Peyer's patch (tissue), 4 donors: ENCODE measurements at regions not wholly inside any gene's neighbourhood (a gene's known extent, or its start where the extent isn't known, plus 50 kb on each side); places are given as distances from the start of the nearest gene placed in this dataset.
"Not testable (repeated sequence)": the region's sequence is repeated elsewhere in the genome, so short reads cannot be mapped to it uniquely, and the experiment has no call there.

Source experiments
- DNase-seq, 3 donors: peaks; one replicate each; pipeline ENCODE4 v3.0.0-alpha.2; 2017 to 2019
- H3K27ac ChIP-seq, 4 donors: fragments of 200-600 bp; sonication (generic); one replicate each; pipeline ENCODE4 v1.5.1; 2016 to 2019
- H3K27me3 ChIP-seq, 2 donors: fragments of 200-600 bp; sonication (generic); one replicate each; pipeline ENCODE4 v1.5.1; 2019
- H3K36me3 ChIP-seq, 3 donors: fragments of 200-600 bp; sonication (generic); one replicate each; pipeline ENCODE4 v1.5.1; 2016 to 2019
- H3K4me1 ChIP-seq, 4 donors: fragments of 200-600 bp; sonication (generic); one replicate each; pipeline ENCODE4 v1.5.1; 2016 to 2019
- H3K4me3 ChIP-seq, 4 donors: fragments of 200-600 bp; sonication (generic); 1 replicate in 3 of 4; 2 replicates in 1 of 4; pipeline ENCODE4 v1.5.1; 2016 to 2019; ENCODE audit warnings: mild to moderate bottlenecking in 1 of 4
- H3K9me3 ChIP-seq, 4 donors: fragments of 200-600 bp; sonication (generic); one replicate each; pipeline ENCODE4 v1.5.1; 2016 to 2019; ENCODE audit warnings: mild to moderate bottlenecking in 1 of 4
- POLR2A ChIP-seq, 2 donors: fragments of 450-650 bp; IDR thresholded peaks; one replicate each; pipeline ENCODE4 v1.5.1; 2017; ENCODE audit warnings: antibody characterized with exemption in 2 of 2, mild to moderate bottlenecking in 2 of 2, moderate library complexity in 2 of 2
- TF ChIP-seq, protein P1 (sequence below), 6 experiments: fragments of 450-650 bp in 4 of 6; fragments of 200-600 bp in 2 of 6; sonication (generic) in 1 of 6; IDR thresholded peaks; one replicate each; pipeline ENCODE4 v1.5.1; 2017 to 2019; ENCODE audit warnings: antibody characterized with exemption in 6 of 6, mild to moderate bottlenecking in 3 of 6, moderate library complexity in 1 of 6

DNA sequence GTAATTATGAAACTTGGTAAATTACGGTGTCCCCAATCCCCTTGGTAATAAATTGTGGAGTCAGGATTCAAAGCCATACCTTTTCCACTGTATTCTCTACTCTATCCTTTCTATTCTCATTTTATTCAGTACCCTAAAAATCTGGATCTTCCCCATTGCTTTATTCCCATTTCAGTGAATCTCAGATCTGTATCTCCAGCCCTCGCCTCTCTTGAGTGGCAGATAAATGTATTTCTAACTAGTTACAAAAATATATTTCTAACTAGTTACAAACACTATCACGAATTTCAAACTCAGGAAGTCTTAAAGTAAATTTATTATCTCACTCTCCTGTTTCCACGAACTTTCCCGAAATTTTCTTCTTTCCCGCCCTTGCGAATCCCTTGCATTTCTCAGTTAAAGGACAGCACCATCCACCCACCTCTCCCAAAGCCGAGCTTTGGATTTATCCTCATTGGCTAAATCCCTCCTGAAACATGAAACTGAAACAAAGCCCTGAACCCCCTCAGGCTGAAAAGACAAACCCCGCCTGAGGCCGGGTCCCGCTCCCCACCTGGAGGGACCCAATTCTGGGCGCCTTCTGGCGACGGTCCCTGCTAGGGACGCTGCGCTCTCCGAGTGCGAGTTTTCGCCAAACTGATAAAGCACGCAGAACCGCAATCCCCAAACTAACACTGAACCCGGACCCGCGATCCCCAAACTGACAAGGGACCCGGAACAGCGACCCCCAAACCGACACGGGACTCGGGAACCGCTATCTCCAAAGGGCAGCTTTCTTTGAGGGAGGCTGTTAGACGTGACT, 164.3 kb upstream of the PABPC3 start:
- no peaks in the 10 kb centered on the region for H3K9me3 ChIP-seq
- no peak overlapping the region for H3K27ac ChIP-seq
- no peaks in the 10 kb centered on the region for H3K36me3 ChIP-seq
- no peak for DNase-seq
- no peak overlapping the region for H3K4me3 ChIP-seq
- peaks cover 0 to 8% of the 10 kb centered on the region in 2 donors for H3K27me3 ChIP-seq
- H3K4me1 ChIP-seq: no peaks in the 10 kb centered on the region
- no peak for TF ChIP-seq POLR2A (IDR thresholded peaks at IDR 0.05)
- TF ChIP-seq, protein P1, sequence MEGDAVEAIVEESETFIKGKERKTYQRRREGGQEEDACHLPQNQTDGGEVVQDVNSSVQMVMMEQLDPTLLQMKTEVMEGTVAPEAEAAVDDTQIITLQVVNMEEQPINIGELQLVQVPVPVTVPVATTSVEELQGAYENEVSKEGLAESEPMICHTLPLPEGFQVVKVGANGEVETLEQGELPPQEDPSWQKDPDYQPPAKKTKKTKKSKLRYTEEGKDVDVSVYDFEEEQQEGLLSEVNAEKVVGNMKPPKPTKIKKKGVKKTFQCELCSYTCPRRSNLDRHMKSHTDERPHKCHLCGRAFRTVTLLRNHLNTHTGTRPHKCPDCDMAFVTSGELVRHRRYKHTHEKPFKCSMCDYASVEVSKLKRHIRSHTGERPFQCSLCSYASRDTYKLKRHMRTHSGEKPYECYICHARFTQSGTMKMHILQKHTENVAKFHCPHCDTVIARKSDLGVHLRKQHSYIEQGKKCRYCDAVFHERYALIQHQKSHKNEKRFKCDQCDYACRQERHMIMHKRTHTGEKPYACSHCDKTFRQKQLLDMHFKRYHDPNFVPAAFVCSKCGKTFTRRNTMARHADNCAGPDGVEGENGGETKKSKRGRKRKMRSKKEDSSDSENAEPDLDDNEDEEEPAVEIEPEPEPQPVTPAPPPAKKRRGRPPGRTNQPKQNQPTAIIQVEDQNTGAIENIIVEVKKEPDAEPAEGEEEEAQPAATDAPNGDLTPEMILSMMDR (IDR thresholded peaks at IDR 0.05): no peak

DNA sequence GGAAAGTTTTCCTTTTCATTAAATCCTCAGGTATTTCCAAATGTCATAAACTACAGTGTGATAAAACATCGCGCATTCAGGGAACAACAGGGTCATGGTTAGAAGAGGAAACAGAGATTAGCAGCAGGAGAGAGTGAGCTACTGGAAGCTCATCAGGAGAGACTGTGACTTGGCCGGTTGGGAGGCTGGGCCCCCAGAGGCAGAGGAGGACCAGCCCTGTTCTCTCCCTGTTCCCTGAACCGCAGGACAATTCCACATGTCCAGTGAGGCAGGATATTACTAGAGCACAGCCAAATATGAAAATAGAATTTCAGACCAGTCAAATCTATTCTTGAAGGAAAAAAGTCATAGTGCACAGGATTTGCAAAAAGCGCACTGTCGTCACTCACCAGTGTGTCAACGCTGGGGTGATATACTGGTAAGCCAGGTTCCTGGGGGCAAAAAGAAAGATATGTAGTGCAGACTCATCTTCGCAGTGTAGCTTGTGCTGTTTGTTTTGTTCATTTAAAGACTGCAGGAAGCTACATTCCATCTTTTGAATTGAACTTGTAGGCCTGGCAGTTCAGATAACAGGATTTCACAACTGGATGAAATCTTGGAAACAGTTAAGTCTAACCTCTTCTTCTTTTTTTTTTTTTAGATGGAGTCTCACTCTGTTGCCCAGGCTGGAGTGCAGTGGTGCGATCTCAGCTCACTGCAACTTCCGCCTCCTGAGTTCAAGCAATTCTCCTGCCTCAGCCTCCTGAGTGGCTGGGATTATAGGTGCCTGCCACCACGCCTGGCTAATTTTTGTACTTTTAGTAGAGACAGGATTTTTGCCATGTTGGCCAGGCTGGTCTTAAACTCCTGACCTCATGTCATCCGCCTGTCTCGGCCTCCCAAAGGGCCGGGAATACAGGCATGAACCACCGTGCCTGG, 162.6 kb upstream of the PABPC3 start:
- H3K9me3 ChIP-seq, H3K27me3 ChIP-seq, DNase-seq, H3K36me3 ChIP-seq, H3K4me1 ChIP-seq, H3K4me3 ChIP-seq, H3K27ac ChIP-seq: not testable (repeated sequence)

DNA sequence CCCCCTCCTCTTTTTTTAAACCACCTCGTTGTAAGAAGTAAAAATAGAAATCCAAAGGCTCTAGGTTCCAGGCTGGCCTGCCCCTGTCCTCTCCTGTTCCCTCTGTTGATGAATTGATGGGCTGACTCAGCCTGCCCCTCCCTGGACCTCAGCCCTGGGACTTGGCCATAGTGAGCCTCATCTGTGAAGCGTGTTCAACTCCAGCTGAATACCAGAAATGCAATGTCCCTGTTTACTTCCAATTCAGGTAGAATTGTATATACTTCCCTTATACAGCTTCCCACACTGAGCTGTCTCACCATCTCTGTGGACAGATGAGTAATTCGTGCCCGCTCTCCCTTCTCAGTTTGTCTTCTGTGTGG, 161.9 kb upstream of the PABPC3 start:
- not testable (repeated sequence) for H3K4me3 ChIP-seq, H3K4me1 ChIP-seq, DNase-seq, H3K36me3 ChIP-seq, H3K27me3 ChIP-seq, H3K27ac ChIP-seq, H3K9me3 ChIP-seq

DNA sequence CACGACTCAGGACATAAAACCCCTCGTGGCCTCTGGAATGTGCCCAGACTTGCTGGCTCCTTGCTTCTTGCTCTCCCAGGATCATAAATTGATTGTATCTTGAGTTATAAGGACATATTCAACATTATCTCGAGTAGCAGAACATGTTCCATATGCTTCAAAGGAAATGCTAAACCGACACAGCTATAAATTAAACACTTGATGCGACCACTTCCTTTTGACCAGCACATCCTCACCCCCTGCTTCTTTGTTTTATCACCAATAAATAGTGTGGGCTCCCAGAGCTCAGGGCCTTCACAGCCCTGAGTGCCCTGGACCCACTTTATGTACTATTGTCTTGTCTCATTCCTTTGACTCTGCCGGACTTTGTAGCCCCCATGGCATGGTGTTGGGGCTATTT, 157.0 kb upstream of the PABPC3 start:
- Histone ChIP-seq H3K27me3 (no peaks in the 10 kb centered on the region), H3K4me3 (no peak overlapping the region), H3K27ac (no peak overlapping the region), H3K9me3 (peaks cover 0 to 2% (median 0%) of the 10 kb centered on the region in 4 donors), H3K4me1 (no peaks in the 10 kb centered on the region), H3K36me3 (no peaks in the 10 kb centered on the region)
- TF ChIP-seq, protein P1 (IDR thresholded peaks at IDR 0.05): no peak
- DNase-seq: no peak

DNA sequence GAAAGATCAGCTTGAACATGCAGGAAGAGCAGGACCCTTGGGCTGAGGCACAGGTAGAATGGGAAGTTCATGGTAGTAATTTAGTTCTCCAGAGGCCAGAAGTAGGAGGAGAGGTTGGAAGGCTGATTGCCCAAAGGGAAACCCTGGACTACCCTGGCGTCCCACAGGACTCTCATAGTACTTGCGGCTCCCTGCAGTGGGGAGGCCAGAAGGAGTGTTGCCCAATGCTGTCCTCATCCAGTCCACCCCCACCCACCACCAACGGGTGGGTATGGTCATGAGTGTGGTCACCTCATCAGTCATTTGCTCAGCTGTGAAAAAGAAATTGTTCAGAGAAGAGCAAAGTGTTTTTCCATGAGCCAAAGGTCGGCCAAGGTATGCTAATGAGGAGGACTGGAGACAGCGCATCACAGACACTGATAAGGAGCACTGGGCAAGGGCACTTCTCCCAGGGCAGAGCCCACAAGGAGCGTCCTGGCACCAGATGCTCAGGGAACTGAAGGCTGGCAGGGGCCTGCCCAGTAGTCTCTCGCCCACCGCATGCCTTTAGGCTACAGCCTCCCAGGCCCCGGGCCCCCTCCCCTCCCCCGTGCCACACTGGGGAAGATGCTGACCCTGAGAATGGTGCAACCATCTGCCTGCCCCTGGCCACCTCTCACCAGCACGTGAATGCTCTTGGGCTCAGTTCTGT, 154.8 kb upstream of the PABPC3 start:
- not testable (repeated sequence) for H3K27me3 ChIP-seq, H3K4me1 ChIP-seq, H3K9me3 ChIP-seq, H3K4me3 ChIP-seq, H3K36me3 ChIP-seq
- peak overlapping the region in 2 of 4 donors; percentile 55 to 62 for H3K27ac ChIP-seq
- DNase-seq: peak in 1 of 3 donors; percentile 54

DNA sequence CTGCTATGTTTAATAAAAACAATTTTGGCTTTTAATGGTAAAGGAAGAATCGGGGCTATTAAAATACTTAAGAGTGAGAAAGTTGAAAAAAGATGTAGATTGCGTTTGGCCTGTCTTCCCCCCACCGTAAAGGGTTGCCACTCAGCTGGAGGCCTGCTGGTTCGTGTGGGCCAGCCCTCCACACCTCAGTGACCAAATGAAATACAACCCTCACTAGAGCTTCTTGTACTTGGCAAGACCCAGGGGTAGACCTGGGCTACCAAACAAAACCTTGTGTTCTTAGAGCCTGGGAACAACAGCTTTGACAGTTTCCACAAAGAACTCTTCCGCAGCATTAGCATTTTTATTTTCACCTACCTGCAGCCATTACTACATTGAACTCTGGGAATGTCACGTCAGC, 152.8 kb upstream of the PABPC3 start:
- Histone ChIP-seq H3K9me3 (peaks cover 0 to 2% (median 0%) of the 10 kb centered on the region in 4 donors), H3K36me3 (no peaks in the 10 kb centered on the region), H3K27me3 (no peaks in the 10 kb centered on the region), H3K27ac (no peak overlapping the region), H3K4me3 (no peak overlapping the region), H3K4me1 (no peaks in the 10 kb centered on the region)
- TF ChIP-seq, protein P1 (IDR thresholded peaks at IDR 0.05): no peak
- no peak for TF ChIP-seq POLR2A (IDR thresholded peaks at IDR 0.05)
- no peak for DNase-seq

DNA sequence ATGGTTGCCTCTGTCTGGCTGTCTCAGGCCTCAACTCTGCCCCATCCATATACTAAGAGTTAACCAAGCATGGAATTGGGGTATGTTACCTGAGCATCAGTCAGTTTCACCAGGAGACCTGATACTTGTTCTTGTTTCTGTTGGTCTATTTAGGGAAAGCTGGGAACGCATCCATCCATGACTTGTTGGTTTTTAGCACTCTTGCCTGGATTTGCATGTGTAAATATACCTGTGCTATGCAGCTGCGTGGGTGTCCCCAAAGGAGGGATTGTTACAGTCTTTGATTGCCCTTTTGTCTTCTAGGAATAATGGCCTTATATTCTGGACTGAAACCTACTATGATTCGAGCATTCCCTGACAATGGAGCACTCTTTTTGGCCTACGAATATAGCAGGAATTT, 151.9 kb upstream of the PABPC3 start:
- H3K27ac ChIP-seq: not testable (repeated sequence)

DNA sequence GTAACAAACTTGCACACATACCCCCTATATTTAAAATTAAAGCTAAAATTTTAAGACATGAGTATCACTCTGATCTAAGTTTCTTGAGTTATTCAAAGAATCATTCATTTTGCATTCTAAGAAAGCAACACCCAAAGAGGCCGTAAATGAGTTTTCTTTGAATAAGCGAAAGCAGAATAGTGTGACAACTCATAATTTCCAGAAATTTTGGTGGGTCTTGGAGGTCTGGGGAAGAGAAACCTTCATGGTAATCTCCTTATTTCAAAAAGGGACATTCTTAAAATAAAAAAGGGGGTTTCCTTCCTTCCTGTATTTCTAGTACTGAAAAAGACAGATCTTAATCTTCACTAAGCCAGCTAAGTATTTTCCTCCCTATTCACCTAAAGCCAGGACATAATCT, 147.0 kb upstream of the PABPC3 start:
- not testable (repeated sequence) for H3K36me3 ChIP-seq, H3K4me1 ChIP-seq, H3K9me3 ChIP-seq, DNase-seq, H3K27me3 ChIP-seq, H3K4me3 ChIP-seq, H3K27ac ChIP-seq

More for the DNA sequence above, 151.9 kb upstream of the PABPC3 start:
- not testable (repeated sequence) for H3K9me3 ChIP-seq, H3K27me3 ChIP-seq, H3K4me1 ChIP-seq, DNase-seq, H3K4me3 ChIP-seq, H3K36me3 ChIP-seq

DNA sequence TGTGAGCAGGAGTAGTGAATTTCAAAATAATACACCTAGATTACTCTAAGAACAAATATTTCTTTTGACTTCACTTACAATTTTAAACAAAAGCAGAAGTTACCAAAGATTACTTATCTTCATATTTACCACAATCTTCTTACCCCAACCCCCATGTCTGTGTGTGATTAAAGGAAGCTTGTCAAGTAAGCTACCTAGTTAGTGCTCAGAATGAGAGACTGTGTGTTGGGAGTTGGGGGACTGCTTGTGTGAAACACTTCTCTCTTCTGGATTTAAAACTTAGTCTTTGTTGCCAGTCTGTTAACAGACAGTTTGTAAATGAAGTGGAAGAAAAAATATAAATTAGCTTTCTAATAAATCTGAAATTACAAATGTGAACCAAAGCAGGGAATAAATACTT, 145.3 kb upstream of the PABPC3 start:
- H3K36me3 ChIP-seq, H3K9me3 ChIP-seq, DNase-seq, H3K4me1 ChIP-seq, H3K27me3 ChIP-seq, H3K27ac ChIP-seq, H3K4me3 ChIP-seq: not testable (repeated sequence)

DNA sequence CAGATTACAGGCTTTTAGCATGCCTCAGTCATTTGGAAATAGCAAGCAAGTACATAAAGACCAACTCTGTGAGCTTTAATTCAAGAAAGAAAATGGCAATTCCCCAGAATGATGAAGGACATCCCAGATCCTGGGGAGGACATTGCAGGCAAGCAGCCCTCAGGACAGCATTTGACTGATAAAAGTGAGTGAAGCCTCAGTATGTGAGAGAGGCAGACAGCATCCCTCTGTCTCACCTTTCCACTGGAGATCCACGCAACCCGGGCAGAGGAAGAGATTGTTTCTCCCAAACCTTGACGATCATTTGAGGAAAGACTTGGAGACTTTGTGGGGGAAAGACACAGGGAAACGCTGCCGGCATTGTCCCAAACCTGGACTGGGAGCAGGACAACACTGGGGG, 128.0 kb upstream of the PABPC3 start:
- not testable (repeated sequence) for DNase-seq, H3K27me3 ChIP-seq, H3K4me1 ChIP-seq, H3K36me3 ChIP-seq, H3K9me3 ChIP-seq, H3K27ac ChIP-seq
- peak overlapping the region in 2 of 4 donors; percentile 38 to 51 for H3K4me3 ChIP-seq
